COLO829 (cell line): ENCODE measurements at regions not wholly inside any gene's neighbourhood (a gene's known extent, or its start where the extent isn't known, plus 50 kb on each side); places are given as distances from the start of the nearest gene placed in this dataset.

ENCODE experiments used
- DNase-seq: peaks from one replicate; pipeline ENCODE4 v3.0.0; 2012; ENCODE audit warnings: low spot score

GRCh38 chr10:43901302-43901701 lies 252.6 kb upstream of the ZNF32 start:
- no peak for DNase-seq

- DNase-seq: no peak
Observed at GRCh38 chr10:43900571-43900970, 251.9 kb upstream of the ZNF32 start.

- no peak for DNase-seq
Observed at GRCh38 chr10:43899224-43899959, 250.7 kb upstream of the ZNF32 start.

- DNase-seq: no peak
Observed at GRCh38 chr10:43898592-43898991, 249.9 kb upstream of the ZNF32 start.

GRCh38 chr10:43897765-43898419 lies 249.2 kb upstream of the ZNF32 start:
- DNase-seq: no peak

- DNase-seq: no peak
Observed at GRCh38 chr10:43892062-43892770, 243.5 kb upstream of the ZNF32 start.

- DNase-seq: no peak
Observed at GRCh38 chr10:43891241-43891640, 242.6 kb upstream of the ZNF32 start.

GRCh38 chr10:43890124-43890523 lies 241.4 kb upstream of the ZNF32 start:
- no peak for DNase-seq

- DNase-seq: no peak
Observed at GRCh38 chr10:43888586-43888985, 239.9 kb upstream of the ZNF32 start.

GRCh38 chr10:43885842-43886241 lies 237.2 kb upstream of the ZNF32 start:
- DNase-seq: no peak

- DNase-seq: no peak
Observed at GRCh38 chr10:43885252-43885651, 236.6 kb upstream of the ZNF32 start.

GRCh38 chr10:43884501-43885105 lies 235.9 kb upstream of the ZNF32 start:
- no peak for DNase-seq

GRCh38 chr10:43882711-43883110 lies 234.0 kb upstream of the ZNF32 start:
- DNase-seq: no peak

GRCh38 chr10:43881657-43882056 lies 233.0 kb upstream of the ZNF32 start:
- DNase-seq: no peak

- no peak for DNase-seq
Observed at GRCh38 chr10:43880160-43880559, 231.5 kb upstream of the ZNF32 start.

- no peak for DNase-seq
Observed at GRCh38 chr10:43879742-43880141, 231.1 kb upstream of the ZNF32 start.

- no peak for DNase-seq
Observed at GRCh38 chr10:43879162-43879561, 230.5 kb upstream of the ZNF32 start.

- no peak for DNase-seq
Observed at GRCh38 chr10:43878386-43878785, 229.7 kb upstream of the ZNF32 start.

- DNase-seq: no peak
Observed at GRCh38 chr10:43876976-43877375, 228.3 kb upstream of the ZNF32 start.

- DNase-seq: no peak
Observed at GRCh38 chr10:43874984-43875383, 226.3 kb upstream of the ZNF32 start.

- DNase-seq: no peak
Observed at GRCh38 chr10:43873717-43874116, 225.0 kb upstream of the ZNF32 start.

- DNase-seq: no peak
Observed at GRCh38 chr10:43872644-43873043, 224.0 kb upstream of the ZNF32 start.

- DNase-seq: no peak
Observed at GRCh38 chr10:43871545-43871944, 222.9 kb upstream of the ZNF32 start.
